Prostate gland (tissue), 2 donors: ENCODE measurements at regions not wholly inside any gene's neighbourhood (a gene's known extent, or its start where the extent isn't known, plus 50 kb on each side); places are given as distances from the start of the nearest gene placed in this dataset.

Experiments used
- CTCF ChIP-seq, 4 experiments: fragments of 200-600 bp in 2 of 4; fragments of 450-650 bp in 2 of 4; sonication (generic) in 2 of 4; IDR thresholded peaks; 1 replicate in 3 of 4; 2 replicates in 1 of 4; pipeline ENCODE4 v1.5.1; 2016 to 2019; ENCODE audit warnings: antibody characterized with exemption in 4 of 4, mild to moderate bottlenecking in 2 of 4, moderate library complexity in 2 of 4
- POLR2A ChIP-seq: fragments of 450-650 bp; IDR thresholded peaks from one replicate; pipeline ENCODE4 v1.6.1; 2016; ENCODE audit warnings: antibody characterized with exemption, mild to moderate bottlenecking
- POLR2AphosphoS5 ChIP-seq: sonication (generic); formaldehyde crosslinking; IDR thresholded peaks from one replicate; pipeline ENCODE4 v1.6.1; 2017; ENCODE audit warnings: antibody characterized with exemption

GRCh38 chr3:152961323-152961722, 126.4 kb downstream of the P2RY1 start:
- TF ChIP-seq CTCF (IDR thresholded peaks at IDR 0.05), result peak in 3 of 4 experiments; percentile 51 to 60 (median 60)
- peak; percentile 70 for TF ChIP-seq POLR2AphosphoS5
- no peak for TF ChIP-seq POLR2A
